Upper lobe of right lung (tissue), 1 donor: ENCODE measurements at regions not wholly inside any gene's neighbourhood (a gene's known extent, or its start where the extent isn't known, plus 50 kb on each side); places are given as distances from the start of the nearest gene placed in this dataset.

Source experiments
- ATAC-seq: fragments of 200-7000 bp; cut with Tn5 transposase; one replicate; pipeline ENCODE4 v1.9.1; 2020; ENCODE audit warnings: mild to moderate bottlenecking, moderate library complexity
- DNase-seq: peaks from one replicate; pipeline ENCODE4 v3.0.0-alpha.2; 2020
- H3K27ac ChIP-seq: fragments of 200-600 bp; one replicate; pipeline ENCODE4 v1.8.0; 2022
- H3K27me3 ChIP-seq: fragments of 200-600 bp; one replicate; pipeline ENCODE4 v1.8.0; 2022; ENCODE audit warnings: mild to moderate bottlenecking
- H3K36me3 ChIP-seq: fragments of 200-600 bp; one replicate; pipeline ENCODE4 v1.8.0; 2022
- H3K4me1 ChIP-seq: fragments of 200-600 bp; one replicate; pipeline ENCODE4 v1.8.0; 2022
- H3K4me3 ChIP-seq: fragments of 200-600 bp; one replicate; pipeline ENCODE4 v1.8.0; 2022; ENCODE audit warnings: mild to moderate bottlenecking
- H3K9me3 ChIP-seq: fragments of 200-600 bp; one replicate; pipeline ENCODE4 v1.8.0; 2022
- intact Hi-C: fragments of 100-400 bp; cut with DNase I; formaldehyde crosslinking; loops from one replicate; pipeline ENCODE4 v1.11.0; 2022
- TF ChIP-seq, protein P1 (sequence below): fragments of 200-600 bp; IDR thresholded peaks from one replicate; pipeline ENCODE4 v1.8.0; 2022; ENCODE audit warnings: antibody characterized with exemption
- donor health status: DM: no; HTN: yes; CAD: no; lungs with severe emphysema.

DNA sequence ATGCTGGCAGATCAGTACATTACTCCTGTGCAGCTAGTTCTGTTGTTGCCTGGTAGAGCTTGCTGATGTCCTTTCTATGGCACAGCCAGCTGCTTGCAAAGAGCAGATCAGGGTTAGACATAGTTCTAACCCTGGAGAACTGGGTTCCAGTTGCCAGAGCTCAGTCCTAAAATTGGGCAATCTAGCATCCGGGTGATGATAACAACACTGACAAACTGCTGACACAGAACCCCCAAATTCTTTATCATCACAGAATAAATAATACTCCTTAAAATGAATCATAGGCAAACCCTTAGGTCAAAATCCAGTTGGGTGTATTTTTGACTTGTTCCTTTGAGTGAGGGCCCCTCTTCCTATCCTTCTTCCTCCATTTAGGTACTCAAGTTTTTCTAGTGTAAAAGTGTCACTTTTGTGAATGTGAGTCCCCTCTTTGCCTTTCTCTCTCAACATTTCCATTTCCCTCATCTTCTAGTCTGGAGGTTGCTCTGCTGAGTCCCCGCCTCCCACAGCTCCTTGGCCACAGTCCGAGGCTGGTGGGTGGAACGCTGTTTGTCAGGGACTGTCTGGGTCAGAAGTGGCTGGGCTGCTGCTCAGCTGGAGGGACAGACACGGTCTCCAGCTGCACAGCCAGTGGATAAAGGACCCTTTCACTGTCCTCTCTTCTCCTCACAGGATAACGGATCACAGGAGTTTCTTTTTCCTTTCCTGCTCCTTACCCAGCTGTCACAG, 93.6 kb upstream of the RASGEF1B start:
- intact Hi-C loops, result no loop called here
- Histone ChIP-seq H3K27me3 (no peaks in the 10 kb centered on the region), H3K9me3 (no peaks in the 10 kb centered on the region), H3K4me3 (peak overlapping the region; percentile 35), H3K36me3 (no peaks in the 10 kb centered on the region), H3K27ac (peak overlapping the region; percentile 85), H3K4me1 (peaks cover 23% of the 10 kb centered on the region)
- ATAC-seq (peak; percentile 98), DNase-seq (peak; percentile 89)
- TF ChIP-seq, protein P1, sequence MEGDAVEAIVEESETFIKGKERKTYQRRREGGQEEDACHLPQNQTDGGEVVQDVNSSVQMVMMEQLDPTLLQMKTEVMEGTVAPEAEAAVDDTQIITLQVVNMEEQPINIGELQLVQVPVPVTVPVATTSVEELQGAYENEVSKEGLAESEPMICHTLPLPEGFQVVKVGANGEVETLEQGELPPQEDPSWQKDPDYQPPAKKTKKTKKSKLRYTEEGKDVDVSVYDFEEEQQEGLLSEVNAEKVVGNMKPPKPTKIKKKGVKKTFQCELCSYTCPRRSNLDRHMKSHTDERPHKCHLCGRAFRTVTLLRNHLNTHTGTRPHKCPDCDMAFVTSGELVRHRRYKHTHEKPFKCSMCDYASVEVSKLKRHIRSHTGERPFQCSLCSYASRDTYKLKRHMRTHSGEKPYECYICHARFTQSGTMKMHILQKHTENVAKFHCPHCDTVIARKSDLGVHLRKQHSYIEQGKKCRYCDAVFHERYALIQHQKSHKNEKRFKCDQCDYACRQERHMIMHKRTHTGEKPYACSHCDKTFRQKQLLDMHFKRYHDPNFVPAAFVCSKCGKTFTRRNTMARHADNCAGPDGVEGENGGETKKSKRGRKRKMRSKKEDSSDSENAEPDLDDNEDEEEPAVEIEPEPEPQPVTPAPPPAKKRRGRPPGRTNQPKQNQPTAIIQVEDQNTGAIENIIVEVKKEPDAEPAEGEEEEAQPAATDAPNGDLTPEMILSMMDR, result no peak

DNA sequence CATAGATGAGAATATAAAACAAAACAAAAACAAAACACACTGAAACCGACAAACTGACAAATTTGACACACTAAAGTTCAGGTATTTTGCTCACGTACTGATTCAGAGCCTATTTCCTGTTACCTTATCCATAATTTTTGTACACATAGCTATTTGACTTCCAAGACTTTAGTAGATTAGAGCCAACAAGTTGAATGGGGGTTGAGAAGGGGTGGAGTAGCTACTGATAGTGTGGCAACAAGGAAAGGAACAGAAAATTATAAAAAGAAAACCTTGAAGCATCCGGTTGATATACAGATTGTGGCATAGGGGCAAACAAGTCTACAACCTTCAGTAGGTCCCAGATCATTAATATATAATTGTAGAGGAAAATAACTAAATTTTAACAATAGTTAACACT, 92.3 kb upstream of the RASGEF1B start:
- intact Hi-C loops, result no loop called here
- TF ChIP-seq, protein P1, result no peak

DNA sequence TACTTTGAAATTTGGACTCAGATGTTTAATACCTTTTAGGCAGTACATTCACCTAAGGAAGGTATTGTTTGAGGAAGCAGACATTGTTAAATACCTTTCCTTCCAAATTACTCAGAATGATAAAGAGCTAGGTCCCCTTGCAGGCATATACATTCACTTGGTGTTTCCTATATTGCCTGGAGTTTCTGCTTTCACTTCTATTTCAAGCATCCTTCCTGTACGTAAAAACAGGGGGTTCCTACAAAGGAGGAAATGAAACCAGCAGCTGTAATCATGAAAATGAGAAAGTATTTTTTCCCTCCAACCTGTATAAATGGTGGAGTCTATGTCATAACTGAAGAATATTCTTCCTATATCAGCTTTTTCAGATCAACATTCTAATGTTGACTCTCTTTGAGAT, 90.4 kb upstream of the RASGEF1B start:
- ATAC-seq, result peak; percentile 59

More for the DNA sequence above, 92.3 kb upstream of the RASGEF1B start:
- DNase-seq (no peak), ATAC-seq (no peak)
- Histone ChIP-seq H3K4me1 (peaks cover 23% of the 10 kb centered on the region), H3K36me3 (no peaks in the 10 kb centered on the region), H3K9me3 (no peaks in the 10 kb centered on the region), H3K4me3 (no peak overlapping the region), H3K27ac (no peak overlapping the region), H3K27me3 (no peaks in the 10 kb centered on the region)

DNA sequence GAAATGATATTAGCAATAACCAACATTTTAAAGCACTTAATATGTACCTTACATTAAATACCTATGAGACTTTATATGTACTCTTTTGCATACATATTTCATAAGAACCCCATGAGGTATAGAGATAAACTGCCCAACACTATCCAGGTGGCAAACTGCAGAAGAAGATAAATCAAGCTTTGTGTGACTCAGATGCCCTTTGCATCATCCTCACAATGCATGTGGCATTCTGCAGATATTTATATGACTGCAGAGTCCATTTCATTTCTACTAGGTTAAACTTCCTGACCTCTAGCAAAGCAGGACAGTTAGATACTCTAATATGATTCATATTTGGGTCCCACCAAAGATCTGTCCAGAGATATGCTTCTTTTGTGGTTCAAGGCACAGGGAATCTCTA, 85.6 kb upstream of the RASGEF1B start:
- Histone ChIP-seq H3K27ac (no peak overlapping the region), H3K36me3 (no peaks in the 10 kb centered on the region), H3K4me1 (peaks cover 3% of the 10 kb centered on the region), H3K4me3 (no peak overlapping the region), H3K9me3 (no peaks in the 10 kb centered on the region), H3K27me3 (no peaks in the 10 kb centered on the region)
- DNase-seq (no peak), ATAC-seq (no peak)
- TF ChIP-seq, protein P1, result no peak
- intact Hi-C loops, result no loop called here

More for the DNA sequence above, 90.4 kb upstream of the RASGEF1B start:
- Histone ChIP-seq H3K4me3 (no peak overlapping the region), H3K27me3 (no peaks in the 10 kb centered on the region), H3K4me1 (peaks cover 22% of the 10 kb centered on the region), H3K27ac (no peak overlapping the region), H3K9me3 (no peaks in the 10 kb centered on the region), H3K36me3 (no peaks in the 10 kb centered on the region)
- DNase-seq, result no peak
- TF ChIP-seq, protein P1, result no peak
- intact Hi-C loops, result no loop called here

DNA sequence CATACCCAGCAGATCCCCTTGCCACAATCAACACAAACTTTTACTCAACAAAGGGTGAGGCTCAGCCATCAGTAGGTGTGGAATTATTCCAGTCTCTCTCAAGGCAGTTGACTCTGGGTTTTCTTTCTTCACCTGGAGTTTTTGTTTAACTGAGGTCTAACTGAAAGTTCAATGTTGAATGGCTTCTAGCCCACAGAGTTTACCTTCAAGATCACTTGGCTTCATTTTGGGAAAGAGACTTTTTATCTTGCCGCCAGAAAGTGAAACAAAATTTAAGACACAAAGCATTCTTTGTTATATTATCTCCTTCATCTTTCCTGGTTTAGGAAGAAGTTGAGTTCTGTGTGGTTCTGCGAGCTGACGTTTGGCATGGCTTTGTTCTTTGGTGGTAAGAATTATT, 83.8 kb upstream of the RASGEF1B start:
- Histone ChIP-seq H3K4me3 (no peak overlapping the region), H3K27me3 (no peaks in the 10 kb centered on the region), H3K27ac (no peak overlapping the region), H3K9me3 (no peaks in the 10 kb centered on the region), H3K4me1 (peaks cover 3% of the 10 kb centered on the region), H3K36me3 (no peaks in the 10 kb centered on the region)
- intact Hi-C loops, result no loop called here
- ATAC-seq (no peak), DNase-seq (no peak)
- TF ChIP-seq, protein P1, result no peak
